GM12801 (cell line): ENCODE measurements at regions not wholly inside any gene's neighbourhood (a gene's known extent, or its start where the extent isn't known, plus 50 kb on each side); places are given as distances from the start of the nearest gene placed in this dataset.

Source experiments
- TF ChIP-seq, protein P1 (sequence below): IDR thresholded peaks from one replicate; pipeline ENCODE4 v1.5.1; 2011; ENCODE audit warnings: control low read depth; ENCODE audit not compliant: insufficient read length; ENCODE audit errors: extremely low read depth

- TF ChIP-seq, protein P1, sequence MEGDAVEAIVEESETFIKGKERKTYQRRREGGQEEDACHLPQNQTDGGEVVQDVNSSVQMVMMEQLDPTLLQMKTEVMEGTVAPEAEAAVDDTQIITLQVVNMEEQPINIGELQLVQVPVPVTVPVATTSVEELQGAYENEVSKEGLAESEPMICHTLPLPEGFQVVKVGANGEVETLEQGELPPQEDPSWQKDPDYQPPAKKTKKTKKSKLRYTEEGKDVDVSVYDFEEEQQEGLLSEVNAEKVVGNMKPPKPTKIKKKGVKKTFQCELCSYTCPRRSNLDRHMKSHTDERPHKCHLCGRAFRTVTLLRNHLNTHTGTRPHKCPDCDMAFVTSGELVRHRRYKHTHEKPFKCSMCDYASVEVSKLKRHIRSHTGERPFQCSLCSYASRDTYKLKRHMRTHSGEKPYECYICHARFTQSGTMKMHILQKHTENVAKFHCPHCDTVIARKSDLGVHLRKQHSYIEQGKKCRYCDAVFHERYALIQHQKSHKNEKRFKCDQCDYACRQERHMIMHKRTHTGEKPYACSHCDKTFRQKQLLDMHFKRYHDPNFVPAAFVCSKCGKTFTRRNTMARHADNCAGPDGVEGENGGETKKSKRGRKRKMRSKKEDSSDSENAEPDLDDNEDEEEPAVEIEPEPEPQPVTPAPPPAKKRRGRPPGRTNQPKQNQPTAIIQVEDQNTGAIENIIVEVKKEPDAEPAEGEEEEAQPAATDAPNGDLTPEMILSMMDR, result no peak
Measured at GRCh38 chr5:174789596-174789995, 65.2 kb downstream of the MSX2 start.

DNA sequence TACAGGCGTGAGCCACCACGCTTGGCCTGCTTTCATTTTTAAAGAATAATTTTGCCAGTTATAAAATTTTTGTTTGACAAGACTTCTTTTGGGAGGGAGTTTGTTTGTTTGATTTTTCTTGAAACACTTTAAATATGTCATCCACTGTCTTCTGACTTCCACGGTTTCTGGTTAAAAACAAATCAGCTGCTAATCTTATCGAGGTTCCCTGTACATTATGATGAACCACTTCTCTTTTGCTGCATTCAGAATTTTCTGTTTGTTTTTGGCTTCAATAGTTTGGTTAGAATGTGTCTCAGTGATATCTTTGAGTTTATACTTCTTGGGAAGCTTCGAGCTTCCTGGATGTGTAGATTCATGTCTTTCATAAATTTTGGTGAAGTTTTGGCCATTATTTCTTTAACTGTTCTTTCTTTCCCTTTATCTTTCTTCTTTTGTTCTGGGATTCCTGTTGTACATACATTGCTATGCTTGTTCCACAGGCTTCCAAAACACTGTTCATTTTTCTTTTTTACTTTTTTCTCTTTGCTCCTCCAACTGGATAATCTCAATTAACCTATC, 60.8 kb downstream of the MSX2 start:
- TF ChIP-seq, protein P1, result no peak
